Cardiac fibroblast (primary cell): ENCODE measurements at regions not wholly inside any gene's neighbourhood (a gene's known extent, or its start where the extent isn't known, plus 50 kb on each side); places are given as distances from the start of the nearest gene placed in this dataset.
A peak's percentile ranks its signal among the peaks of the same experiment; 100 is the strongest.

ENCODE experiments used
- DNase-seq, 2 donors: peaks; one replicate each; pipeline versions ENCODE4 v3.0.0 to v3.0.0-alpha.2; 2010; ENCODE audit warnings: low read depth in 2 of 2
- H3K4me3 ChIP-seq, 2 donors: replicated peaks in 1 of 2; 1 replicate in 1 of 2; 2 replicates in 1 of 2; pipeline ENCODE4 v1.5.1; 2011; ENCODE audit warnings: low read depth in 2 of 2, low read length in 2 of 2, mild to moderate bottlenecking in 2 of 2, moderate library complexity in 1 of 2
- TF ChIP-seq, protein P1 (sequence below): IDR thresholded peaks from one replicate; pipeline ENCODE4 v1.5.1; 2011; ENCODE audit warnings: low read depth, mild to moderate bottlenecking, low read length, inconsistent platforms

DNA sequence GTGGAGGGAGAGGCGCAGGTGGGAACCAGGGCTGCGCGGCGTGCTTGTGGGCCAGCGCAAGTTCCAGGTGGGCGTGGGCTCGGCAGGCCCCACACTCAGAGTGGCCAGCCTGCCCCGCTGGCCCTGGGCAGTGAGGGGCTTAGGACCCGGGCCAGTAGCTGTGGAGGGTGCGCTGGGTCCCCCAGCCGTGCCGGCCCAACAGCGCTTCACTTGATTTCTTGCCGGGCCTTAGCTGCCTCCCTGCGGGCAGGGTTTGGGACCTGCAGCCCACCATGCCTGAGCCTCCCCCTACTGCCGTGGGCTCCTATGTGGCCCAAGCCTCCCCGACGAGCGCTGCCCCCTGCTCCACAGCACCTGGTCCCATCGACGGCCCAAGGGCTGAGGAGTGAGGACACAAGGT lies 1636.9 kb upstream of the SLC39A10 start:
- H3K4me3 ChIP-seq = no peak overlapping the region
- DNase-seq = no peak
- TF ChIP-seq, protein P1, sequence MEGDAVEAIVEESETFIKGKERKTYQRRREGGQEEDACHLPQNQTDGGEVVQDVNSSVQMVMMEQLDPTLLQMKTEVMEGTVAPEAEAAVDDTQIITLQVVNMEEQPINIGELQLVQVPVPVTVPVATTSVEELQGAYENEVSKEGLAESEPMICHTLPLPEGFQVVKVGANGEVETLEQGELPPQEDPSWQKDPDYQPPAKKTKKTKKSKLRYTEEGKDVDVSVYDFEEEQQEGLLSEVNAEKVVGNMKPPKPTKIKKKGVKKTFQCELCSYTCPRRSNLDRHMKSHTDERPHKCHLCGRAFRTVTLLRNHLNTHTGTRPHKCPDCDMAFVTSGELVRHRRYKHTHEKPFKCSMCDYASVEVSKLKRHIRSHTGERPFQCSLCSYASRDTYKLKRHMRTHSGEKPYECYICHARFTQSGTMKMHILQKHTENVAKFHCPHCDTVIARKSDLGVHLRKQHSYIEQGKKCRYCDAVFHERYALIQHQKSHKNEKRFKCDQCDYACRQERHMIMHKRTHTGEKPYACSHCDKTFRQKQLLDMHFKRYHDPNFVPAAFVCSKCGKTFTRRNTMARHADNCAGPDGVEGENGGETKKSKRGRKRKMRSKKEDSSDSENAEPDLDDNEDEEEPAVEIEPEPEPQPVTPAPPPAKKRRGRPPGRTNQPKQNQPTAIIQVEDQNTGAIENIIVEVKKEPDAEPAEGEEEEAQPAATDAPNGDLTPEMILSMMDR = no peak

DNA sequence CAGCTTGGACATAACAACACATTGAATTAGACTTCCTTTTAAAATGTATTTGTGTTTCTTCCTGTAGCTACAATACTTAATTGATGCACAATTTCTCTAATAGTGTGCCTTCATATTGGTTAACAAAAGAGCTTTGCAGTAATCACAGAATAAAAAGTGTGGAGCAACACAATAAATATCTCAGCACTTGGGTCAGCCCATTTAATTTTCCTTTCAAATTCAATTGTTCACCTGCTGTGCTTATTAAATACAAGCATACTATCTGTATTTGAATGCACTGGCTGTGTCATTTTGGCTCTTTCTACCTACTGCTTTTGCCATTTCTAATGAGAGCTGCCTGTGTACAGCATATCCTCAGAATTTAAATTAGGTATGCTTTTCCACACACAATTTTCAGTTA lies 1641.3 kb upstream of the SLC39A10 start:
- TF ChIP-seq, protein P1 = no peak
- H3K4me3 ChIP-seq = no peak overlapping the region
- DNase-seq = no peak

DNA sequence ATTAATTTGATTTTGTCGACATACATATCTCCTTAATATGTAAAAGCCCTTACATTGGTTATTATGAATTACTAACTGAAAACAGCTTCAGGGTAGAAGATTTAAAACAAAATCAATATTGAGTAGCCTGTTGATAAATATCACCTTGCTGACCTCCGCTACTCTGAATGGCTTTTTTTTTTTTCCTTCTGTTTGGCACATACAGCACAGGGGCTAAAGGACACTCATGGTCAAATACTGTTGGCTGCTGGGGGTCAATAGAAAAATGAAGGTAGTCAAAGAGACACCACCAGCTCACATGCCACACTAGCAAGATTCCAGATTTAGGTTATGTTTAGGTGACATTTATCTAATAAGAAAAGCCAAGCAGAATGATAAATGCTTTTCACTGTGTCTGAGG lies 1642.4 kb upstream of the SLC39A10 start:
- no peak overlapping the region for H3K4me3 ChIP-seq
- TF ChIP-seq, protein P1 = no peak
- DNase-seq = no peak

DNA sequence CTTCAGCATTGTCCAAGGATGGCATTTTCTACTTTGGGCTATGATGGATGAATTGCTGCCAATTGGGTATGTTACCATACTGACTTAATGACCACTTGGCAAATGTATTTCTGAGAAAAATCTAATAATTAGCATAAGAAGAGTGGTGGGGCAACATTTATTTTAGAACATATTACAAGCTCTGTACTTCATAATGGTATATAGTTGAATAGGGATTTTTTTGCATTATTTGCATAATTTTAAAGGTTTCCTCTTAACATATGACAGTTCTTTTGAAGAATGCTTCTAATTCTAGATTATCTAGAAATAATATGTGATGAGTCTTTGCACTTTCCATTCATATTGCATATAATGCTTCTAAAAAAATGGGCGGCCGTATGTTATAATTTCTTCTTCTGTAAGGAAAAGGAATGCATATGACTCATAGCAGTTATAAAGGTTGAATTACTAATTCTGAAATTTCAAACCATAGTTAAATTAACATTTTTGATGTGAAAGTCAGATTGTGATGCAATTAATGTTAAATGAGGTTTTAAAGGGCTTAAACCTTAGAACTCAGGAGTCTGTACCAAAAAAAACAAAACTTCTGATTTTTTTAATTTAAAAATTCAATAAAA lies 1652.3 kb upstream of the SLC39A10 start:
- H3K4me3 ChIP-seq = no peak overlapping the region
- TF ChIP-seq, protein P1 = no peak
- peak; percentile 10 to 73 for DNase-seq

DNA sequence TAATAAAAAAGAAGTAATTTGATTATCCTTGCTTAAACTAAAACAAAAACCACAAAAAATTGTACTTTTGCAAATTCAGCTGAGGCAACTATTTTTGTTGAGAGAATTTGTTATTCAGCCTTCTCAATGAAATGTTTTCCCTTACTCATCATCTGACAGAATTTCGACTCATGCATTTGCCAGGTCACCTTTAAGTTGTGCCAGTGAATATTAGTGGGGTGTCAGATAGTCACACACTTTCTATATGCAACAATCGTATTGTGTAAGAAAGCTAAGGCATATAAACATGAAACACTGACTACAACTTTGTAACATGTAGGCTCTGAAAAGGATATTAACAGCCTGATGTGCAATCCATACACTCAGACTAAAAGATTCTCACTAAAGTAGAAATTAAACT lies 1653.1 kb upstream of the SLC39A10 start:
- no peak overlapping the region for H3K4me3 ChIP-seq
- TF ChIP-seq, protein P1 = no peak
- peak in 1 of 2 donors; percentile 52 for DNase-seq

DNA sequence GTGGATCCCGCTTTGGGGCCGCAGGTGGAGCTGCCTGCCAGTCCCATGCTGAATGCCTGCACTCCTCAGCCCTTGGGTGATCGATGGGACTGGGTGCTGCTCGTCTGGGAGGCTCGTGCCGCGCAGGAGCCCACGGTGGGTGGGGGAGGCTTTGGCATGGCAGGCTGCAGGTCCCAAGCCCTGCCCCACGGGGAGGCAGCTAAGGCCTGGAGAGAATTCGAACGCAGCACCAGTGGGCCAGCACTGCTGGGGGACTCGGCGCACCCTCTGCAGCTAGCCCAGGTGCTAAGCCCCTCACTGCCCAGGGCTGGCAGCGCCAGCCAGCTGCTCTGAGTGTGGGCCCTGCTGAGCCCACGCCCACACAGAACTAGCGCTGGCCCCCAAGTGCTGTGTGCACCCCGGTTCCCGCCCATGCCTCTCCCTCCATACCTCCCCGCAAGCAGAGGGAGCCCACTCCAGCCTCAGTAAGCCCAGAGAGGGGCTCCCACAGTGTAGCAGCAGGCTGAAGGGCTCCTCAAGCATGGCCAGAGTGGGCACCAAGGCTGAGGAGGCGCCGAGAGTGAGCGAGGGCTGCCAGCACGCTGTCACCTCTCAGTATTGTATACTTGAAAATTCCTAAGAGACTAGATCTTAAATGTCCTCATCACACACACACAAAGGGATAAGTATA lies 1654.2 kb upstream of the SLC39A10 start:
- no peak for DNase-seq
- TF ChIP-seq, protein P1 = no peak
- no peak overlapping the region for H3K4me3 ChIP-seq
